ENCODE measurements at regions not wholly inside any gene's neighbourhood (a gene's known extent, or its start where the extent isn't known, plus 50 kb on each side); places are given as distances from the start of the nearest gene placed in this dataset.

- Histone ChIP-seq H3K36me3 (ENCODE audit: low read depth) (no peaks in the 10 kb centered on the region), H3K27me3 (ENCODE audit: insufficient read depth, poor library complexity, severe bottlenecking) (no peaks in the 10 kb centered on the region), H3K4me3 (ENCODE audit: severe bottlenecking) (no peak overlapping the region), H3K9me3 (ENCODE audit: severe bottlenecking) (no peaks in the 10 kb centered on the region), H3K4me1 (ENCODE audit: insufficient read depth, poor library complexity, severe bottlenecking) (no peaks in the 10 kb centered on the region), H3K27ac (ENCODE audit: poor library complexity, severe bottlenecking) (no peak overlapping the region)
- TF ChIP-seq, protein P1, sequence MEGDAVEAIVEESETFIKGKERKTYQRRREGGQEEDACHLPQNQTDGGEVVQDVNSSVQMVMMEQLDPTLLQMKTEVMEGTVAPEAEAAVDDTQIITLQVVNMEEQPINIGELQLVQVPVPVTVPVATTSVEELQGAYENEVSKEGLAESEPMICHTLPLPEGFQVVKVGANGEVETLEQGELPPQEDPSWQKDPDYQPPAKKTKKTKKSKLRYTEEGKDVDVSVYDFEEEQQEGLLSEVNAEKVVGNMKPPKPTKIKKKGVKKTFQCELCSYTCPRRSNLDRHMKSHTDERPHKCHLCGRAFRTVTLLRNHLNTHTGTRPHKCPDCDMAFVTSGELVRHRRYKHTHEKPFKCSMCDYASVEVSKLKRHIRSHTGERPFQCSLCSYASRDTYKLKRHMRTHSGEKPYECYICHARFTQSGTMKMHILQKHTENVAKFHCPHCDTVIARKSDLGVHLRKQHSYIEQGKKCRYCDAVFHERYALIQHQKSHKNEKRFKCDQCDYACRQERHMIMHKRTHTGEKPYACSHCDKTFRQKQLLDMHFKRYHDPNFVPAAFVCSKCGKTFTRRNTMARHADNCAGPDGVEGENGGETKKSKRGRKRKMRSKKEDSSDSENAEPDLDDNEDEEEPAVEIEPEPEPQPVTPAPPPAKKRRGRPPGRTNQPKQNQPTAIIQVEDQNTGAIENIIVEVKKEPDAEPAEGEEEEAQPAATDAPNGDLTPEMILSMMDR (IDR thresholded peaks at IDR 0.05; ENCODE audit: poor library complexity, severe bottlenecking): no peak
- DNase-seq (ENCODE audit: low spot score) (no peak), ATAC-seq (ENCODE audit: low read depth) (no peak)
Measured at GRCh38 chr10:107889105-107889504, 724.6 kb upstream of the SORCS1 start.

- H3K4me3 ChIP-seq (ENCODE audit: severe bottlenecking): no peak overlapping the region
- TF ChIP-seq, protein P1 (IDR thresholded peaks at IDR 0.05; ENCODE audit: poor library complexity, severe bottlenecking): no peak
- DNase-seq (ENCODE audit: low spot score): no peak
- no peaks in the 10 kb centered on the region for H3K36me3 ChIP-seq (ENCODE audit: low read depth)
- H3K27me3 ChIP-seq (ENCODE audit: insufficient read depth, poor library complexity, severe bottlenecking): no peaks in the 10 kb centered on the region
- H3K4me1 ChIP-seq (ENCODE audit: insufficient read depth, poor library complexity, severe bottlenecking): no peaks in the 10 kb centered on the region
- H3K27ac ChIP-seq (ENCODE audit: poor library complexity, severe bottlenecking): no peak overlapping the region
- ATAC-seq (ENCODE audit: low read depth): no peak
- no peaks in the 10 kb centered on the region for H3K9me3 ChIP-seq (ENCODE audit: severe bottlenecking)
Measured at GRCh38 chr10:107880185-107880584, 715.7 kb upstream of the SORCS1 start.

DNA sequence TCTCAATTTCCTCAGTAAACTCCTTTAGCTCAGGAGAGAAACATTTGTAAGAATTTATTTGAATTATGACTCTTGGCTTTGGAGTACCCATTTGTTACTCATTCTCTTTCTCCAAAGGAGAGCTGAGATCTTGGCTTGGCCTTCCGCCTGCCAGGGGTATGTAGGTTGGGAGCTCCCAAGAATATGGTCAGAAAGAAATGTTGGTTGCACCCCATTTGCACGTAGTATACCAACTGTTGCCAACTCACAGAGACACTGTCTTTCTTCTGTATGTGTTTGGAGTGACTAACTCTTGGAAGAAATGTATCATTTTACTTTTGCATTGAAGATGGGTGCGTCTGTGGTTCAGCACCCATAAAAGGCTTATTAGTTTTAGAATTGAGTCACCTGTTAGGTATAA, 708.5 kb upstream of the SORCS1 start:
- H3K9me3 ChIP-seq (ENCODE audit: severe bottlenecking): no peaks in the 10 kb centered on the region
- H3K36me3 ChIP-seq (ENCODE audit: low read depth): no peaks in the 10 kb centered on the region
- DNase-seq (ENCODE audit: low spot score): no peak
- TF ChIP-seq, protein P1 (IDR thresholded peaks at IDR 0.05; ENCODE audit: poor library complexity, severe bottlenecking): no peak
- H3K27me3 ChIP-seq (ENCODE audit: insufficient read depth, poor library complexity, severe bottlenecking): no peaks in the 10 kb centered on the region
- no peak; the same call in 2 of the 3 replicates for ATAC-seq (ENCODE audit: low read depth)
- H3K4me3 ChIP-seq (ENCODE audit: severe bottlenecking): no peak overlapping the region
- H3K27ac ChIP-seq (ENCODE audit: poor library complexity, severe bottlenecking): no peak overlapping the region
- no peaks in the 10 kb centered on the region for H3K4me1 ChIP-seq (ENCODE audit: insufficient read depth, poor library complexity, severe bottlenecking)

GRCh38 chr10:107865691-107866090, 701.2 kb upstream of the SORCS1 start:
- TF ChIP-seq, protein P1 (IDR thresholded peaks at IDR 0.05; ENCODE audit: poor library complexity, severe bottlenecking): no peak
- Histone ChIP-seq H3K4me1 (ENCODE audit: insufficient read depth, poor library complexity, severe bottlenecking) (no peaks in the 10 kb centered on the region), H3K27ac (ENCODE audit: poor library complexity, severe bottlenecking) (no peak overlapping the region), H3K9me3 (ENCODE audit: severe bottlenecking) (no peaks in the 10 kb centered on the region), H3K4me3 (ENCODE audit: severe bottlenecking) (no peak overlapping the region), H3K36me3 (ENCODE audit: low read depth) (no peaks in the 10 kb centered on the region), H3K27me3 (ENCODE audit: insufficient read depth, poor library complexity, severe bottlenecking) (no peaks in the 10 kb centered on the region)
- ATAC-seq (ENCODE audit: low read depth) (no peak), DNase-seq (ENCODE audit: low spot score) (no peak)

GRCh38 chr10:107859065-107859464, 694.6 kb upstream of the SORCS1 start:
- no peak overlapping the region for H3K4me3 ChIP-seq (ENCODE audit: severe bottlenecking)
- no peaks in the 10 kb centered on the region for H3K4me1 ChIP-seq (ENCODE audit: insufficient read depth, poor library complexity, severe bottlenecking)
- DNase-seq (ENCODE audit: low spot score): no peak
- no peaks in the 10 kb centered on the region for H3K9me3 ChIP-seq (ENCODE audit: severe bottlenecking)
- no peak for ATAC-seq (ENCODE audit: low read depth)
- H3K27me3 ChIP-seq (ENCODE audit: insufficient read depth, poor library complexity, severe bottlenecking): no peaks in the 10 kb centered on the region
- TF ChIP-seq, protein P1 (IDR thresholded peaks at IDR 0.05; ENCODE audit: poor library complexity, severe bottlenecking): no peak
- no peak overlapping the region for H3K27ac ChIP-seq (ENCODE audit: poor library complexity, severe bottlenecking)
- no peaks in the 10 kb centered on the region for H3K36me3 ChIP-seq (ENCODE audit: low read depth)
